ENCODE measurements at regions not wholly inside any gene's neighbourhood (a gene's known extent, or its start where the extent isn't known, plus 50 kb on each side); places are given as distances from the start of the nearest gene placed in this dataset.
"Not testable (repeated sequence)": the region's sequence is repeated elsewhere in the genome, so short reads cannot be mapped to it uniquely, and the experiment has no call there.

GRCh38 chr5:136453199-136453598 lies 87.9 kb upstream of the TRPC7 start:
- no peak for DNase-seq

GRCh38 chr5:136447576-136447975 lies 82.2 kb upstream of the TRPC7 start:
- DNase-seq, result not testable (repeated sequence)

DNA sequence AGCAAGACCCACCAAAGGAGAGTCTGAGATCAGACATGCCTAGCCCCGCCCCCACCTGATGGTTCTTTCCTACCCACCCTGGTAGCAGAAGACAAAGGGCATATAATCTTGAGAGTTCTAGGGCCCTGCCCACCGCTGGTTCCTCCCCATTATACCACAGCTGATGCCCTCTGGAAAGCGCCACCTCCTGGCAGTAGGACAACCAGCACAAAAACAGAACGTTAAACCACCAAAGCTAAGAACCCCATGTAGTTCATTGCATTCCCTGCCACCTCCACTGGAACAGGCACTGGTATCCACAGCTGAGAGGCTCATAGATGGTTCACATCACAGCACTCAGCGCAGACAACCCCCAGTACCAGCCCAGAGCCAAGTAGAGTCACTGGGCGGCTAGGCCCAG lies 81.2 kb upstream of the TRPC7 start:
- no peak for DNase-seq

DNA sequence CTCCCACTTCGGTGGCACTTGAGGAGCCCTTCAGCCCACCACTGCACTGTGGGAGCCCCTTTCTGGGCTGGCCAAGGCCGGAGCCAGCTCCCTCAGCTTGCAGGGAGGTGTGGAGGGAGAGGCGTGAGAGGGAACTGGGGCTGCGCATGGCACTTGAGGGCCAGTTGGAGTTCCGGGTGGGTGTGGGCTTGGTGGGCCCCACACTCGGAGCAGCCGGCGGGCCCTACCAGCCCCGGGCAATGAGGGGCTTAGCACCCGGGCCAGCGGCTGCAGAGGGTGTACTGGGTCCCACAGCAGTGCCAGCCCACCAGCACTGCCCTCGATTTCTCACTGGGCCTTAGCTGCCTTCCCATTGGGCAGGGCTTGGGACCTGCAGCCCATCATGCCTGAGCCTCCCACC lies 78.8 kb upstream of the TRPC7 start:
- not testable (repeated sequence) for DNase-seq

GRCh38 chr5:136439367-136439766 lies 74.0 kb upstream of the TRPC7 start:
- DNase-seq, result no peak

DNA sequence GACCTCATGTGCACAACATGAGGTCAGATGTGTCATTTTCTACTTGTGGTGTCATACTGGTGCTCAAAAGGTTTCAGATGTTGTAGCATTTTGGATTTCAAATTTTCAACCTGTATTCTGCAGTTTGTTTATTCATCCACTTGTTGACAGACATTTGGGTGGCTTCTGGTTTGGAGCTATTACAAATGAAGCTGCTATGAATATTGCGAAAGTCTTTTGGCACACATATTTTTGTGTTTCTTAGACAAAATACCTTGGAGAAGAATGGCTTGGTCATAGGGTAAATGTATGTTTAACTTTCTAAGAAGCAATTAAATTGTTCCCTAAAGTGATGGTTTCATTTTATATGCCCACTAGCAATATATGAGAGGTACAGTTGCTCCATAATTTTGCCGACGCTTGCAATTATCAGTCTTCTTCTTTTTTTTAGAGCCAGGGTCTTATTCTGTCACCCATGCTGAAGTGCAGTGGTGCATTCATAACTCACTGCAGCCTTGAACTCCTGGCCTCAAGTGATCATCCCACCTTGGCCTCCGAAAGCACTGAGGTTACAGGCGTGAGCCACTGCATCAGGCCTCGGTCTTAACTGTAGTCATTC lies 70.7 kb upstream of the TRPC7 start:
- DNase-seq, result no peak

DNA sequence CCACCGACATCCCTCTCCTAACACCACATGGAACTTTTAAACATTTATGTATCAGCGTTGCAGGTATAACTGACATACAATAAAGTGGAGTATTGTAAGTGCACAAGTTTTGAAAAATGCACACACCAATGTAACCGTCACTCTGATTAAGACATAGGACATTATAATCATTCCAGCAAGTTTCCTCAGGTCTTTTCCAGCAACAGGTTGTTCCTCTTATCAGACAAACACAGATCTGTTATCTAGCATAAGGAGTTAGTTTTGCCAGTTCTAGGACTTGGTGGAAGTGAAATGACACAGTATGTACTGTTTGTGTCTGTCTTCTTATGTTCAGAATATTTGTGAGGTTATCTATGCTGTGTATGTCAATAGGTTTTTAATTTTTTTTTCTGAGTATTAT lies 69.5 kb upstream of the TRPC7 start:
- no peak for DNase-seq

- DNase-seq, result no peak
Measured at GRCh38 chr5:136432705-136433104, 67.4 kb upstream of the TRPC7 start.

DNA sequence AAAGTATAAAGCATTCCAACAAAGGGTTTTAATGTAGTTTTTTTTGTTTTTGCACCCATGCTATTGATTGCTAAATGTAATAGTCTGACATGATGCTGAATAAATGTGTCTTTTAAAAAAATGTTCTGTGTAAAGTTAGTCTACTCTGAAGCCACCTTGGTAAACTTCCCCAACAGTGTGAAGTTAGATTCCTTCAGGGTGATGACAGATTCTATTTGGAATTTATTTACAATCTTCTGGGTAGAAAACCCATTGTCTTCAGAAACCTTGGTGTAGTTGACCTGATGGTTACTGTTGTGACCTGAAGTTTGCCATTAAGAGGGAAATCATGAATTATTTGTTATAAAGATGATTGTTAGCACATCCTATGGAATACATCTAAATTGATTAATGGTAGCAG lies 64.7 kb upstream of the TRPC7 start:
- DNase-seq, result no peak

- DNase-seq, result no peak
Measured at GRCh38 chr5:136427426-136427825, 62.1 kb upstream of the TRPC7 start.

DNA sequence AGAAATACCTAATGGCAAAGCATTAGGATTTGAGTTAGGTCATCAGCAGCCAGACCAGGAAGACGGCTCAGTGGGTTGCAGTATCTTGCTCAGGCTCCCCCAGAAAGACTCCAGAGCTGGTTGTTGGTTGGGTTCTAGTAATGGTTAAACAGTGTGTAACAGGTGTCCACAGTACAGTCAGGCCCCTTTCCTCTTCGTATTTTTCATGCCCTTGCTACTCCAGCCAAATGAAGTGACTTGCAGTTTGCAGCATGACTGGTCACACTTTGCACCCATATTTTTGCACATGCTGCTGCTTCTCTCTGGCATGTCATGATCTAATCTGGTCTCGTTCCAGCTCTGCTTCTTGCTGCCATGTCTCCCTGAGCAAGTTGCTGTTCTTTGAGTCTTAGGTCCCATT lies 60.6 kb upstream of the TRPC7 start:
- no peak for DNase-seq

GRCh38 chr5:136424835-136425584 lies 59.7 kb upstream of the TRPC7 start:
- peak; percentile 65 for DNase-seq

GRCh38 chr5:136423944-136424606 lies 58.7 kb upstream of the TRPC7 start:
- DNase-seq, result no peak

- DNase-seq, result no peak
Measured at GRCh38 chr5:136420168-136420898, 55.0 kb upstream of the TRPC7 start.

DNA sequence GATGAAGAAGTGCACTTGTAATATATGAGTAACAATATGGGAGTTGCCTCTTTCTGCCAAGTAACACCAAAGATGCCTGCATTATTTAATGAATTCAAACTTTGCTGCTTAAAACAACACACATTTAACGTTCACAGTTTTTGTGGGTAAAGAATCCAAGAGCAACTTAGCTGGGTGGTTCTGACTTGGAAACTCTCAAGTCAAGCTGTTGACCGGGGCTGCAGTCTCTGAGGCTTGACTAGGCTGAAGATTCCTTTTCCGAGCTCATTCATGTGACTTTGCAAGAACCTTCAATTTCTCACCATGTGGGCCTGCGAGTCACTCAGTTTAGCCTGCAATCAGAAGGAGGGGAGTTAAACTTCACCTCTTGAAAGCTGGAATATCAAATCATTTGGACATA lies 53.0 kb upstream of the TRPC7 start:
- DNase-seq, result no peak

All from right hindlimb (tissue), 1 donor.